Ishikawa (cell line): ENCODE measurements at regions not wholly inside any gene's neighbourhood (a gene's known extent, or its start where the extent isn't known, plus 50 kb on each side); places are given as distances from the start of the nearest gene placed in this dataset.

ENCODE experiments used
- CEBPB ChIP-seq: IDR thresholded peaks from 2 replicates; pipeline ENCODE4 v1.6.1; 2012
- CREB1 ChIP-seq: IDR thresholded peaks from 2 replicates; pipeline ENCODE4 v1.6.1; 2012; ENCODE audit warnings: low read depth
- EGR1 ChIP-seq: IDR thresholded peaks from 2 replicates; pipeline ENCODE4 v1.6.1; 2012
- EP300 ChIP-seq: IDR thresholded peaks from 2 replicates; pipeline ENCODE4 v1.6.1; 2012; ENCODE audit warnings: borderline replicate concordance
- FOXM1 ChIP-seq: IDR thresholded peaks from 2 replicates; pipeline ENCODE4 v1.6.1; 2012; ENCODE audit warnings: low read depth, borderline replicate concordance
- MAX ChIP-seq: IDR thresholded peaks from 2 replicates; pipeline ENCODE4 v1.6.1; 2012
- NFIC ChIP-seq: IDR thresholded peaks from 2 replicates; pipeline ENCODE4 v1.6.1; 2012
- RAD21 ChIP-seq: IDR thresholded peaks from 2 replicates; pipeline ENCODE4 v1.6.1; 2012; ENCODE audit warnings: low read depth
- TAF1 ChIP-seq: IDR thresholded peaks from 2 replicates; pipeline ENCODE4 v1.6.1; 2012; ENCODE audit warnings: low read depth, mild to moderate bottlenecking
- TCF12 ChIP-seq: IDR thresholded peaks from 2 replicates; pipeline ENCODE4 v1.6.1; 2012; ENCODE audit warnings: low read depth
- TEAD4 ChIP-seq: IDR thresholded peaks from 2 replicates; pipeline ENCODE4 v1.6.1; 2012
- YY1 ChIP-seq: IDR thresholded peaks from 2 replicates; pipeline ENCODE4 v1.6.1; 2012; ENCODE audit warnings: low read depth
- ZBTB7A ChIP-seq: IDR thresholded peaks from 2 replicates; pipeline ENCODE4 v1.6.1; 2012; ENCODE audit warnings: low read depth
- TF ChIP-seq, protein P1 (sequence below): IDR thresholded peaks from 2 replicates; pipeline ENCODE4 v1.6.1; 2012; ENCODE audit warnings: low read depth, mild to moderate bottlenecking
- TF ChIP-seq, protein P2 (sequence below): IDR thresholded peaks from 2 replicates; pipeline ENCODE4 v1.6.1; 2012

GRCh38 chr13:109427148-109427547 is 359.2 kb downstream of the IRS2 start:
- TF ChIP-seq FOXM1 = no peak

DNA sequence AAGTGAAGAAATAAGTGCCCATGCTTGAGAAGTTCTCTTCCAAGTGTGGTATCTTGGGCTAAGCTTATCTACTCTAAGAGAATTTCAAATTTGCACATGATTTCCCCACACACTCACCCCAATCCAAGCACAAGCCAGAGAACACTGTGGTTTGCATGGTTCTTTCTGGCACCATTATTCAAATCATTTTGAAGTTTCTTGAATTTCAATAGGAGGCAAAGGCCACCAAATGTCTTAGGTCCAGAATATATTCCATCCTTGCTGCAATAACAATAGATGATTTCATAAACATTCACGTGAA is 359.7 kb downstream of the IRS2 start:
- TF ChIP-seq ZBTB7A = no peak
- TF ChIP-seq MAX = no peak
- no peak for TF ChIP-seq TEAD4

DNA sequence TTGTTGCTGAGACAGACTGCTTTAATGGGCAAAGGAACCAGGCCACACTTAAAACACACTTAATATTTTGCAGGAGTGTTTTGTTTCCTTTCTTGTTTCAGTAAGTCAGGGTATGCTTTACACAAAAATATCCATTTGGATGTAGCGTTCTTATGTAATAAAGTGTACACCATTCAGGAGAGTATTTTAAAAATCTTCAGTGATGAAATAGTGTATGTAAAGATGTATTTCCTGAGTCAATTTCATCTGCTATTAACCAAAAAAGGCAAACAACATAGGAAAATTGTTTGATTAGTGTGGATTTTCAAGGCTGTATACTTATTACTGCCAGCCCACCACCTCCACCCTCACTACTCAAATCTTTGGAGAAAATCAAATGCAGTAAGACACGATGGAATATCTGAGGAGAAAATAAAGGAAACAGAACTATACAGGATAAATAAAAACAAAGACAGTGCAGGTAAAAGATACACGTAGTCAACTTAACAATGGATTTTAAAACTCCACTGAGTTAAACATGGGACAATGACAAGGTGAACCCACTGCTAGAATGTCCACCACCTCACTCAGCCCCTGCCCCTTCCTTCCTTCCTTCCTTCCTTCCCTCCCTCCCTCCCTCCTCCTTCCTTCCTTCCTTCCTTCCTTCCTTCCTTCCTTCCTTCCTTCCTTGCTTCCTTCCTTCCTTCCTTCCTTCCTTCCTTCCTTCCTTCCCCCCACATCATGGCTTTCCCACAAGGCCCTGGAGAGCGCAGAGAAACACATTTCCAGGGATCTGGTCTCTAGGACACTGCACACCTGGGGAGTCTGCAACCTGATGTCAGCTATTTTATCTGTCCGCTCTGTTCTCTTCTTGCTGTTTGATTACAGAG is 360.3 kb downstream of the IRS2 start:
- TF ChIP-seq EGR1 = no peak
- no peak for TF ChIP-seq YY1
- no peak for TF ChIP-seq TAF1
- TF ChIP-seq NFIC = no peak
- no peak for TF ChIP-seq RAD21
- no peak for TF ChIP-seq MAX
- no peak for TF ChIP-seq CREB1
- TF ChIP-seq, protein P1, sequence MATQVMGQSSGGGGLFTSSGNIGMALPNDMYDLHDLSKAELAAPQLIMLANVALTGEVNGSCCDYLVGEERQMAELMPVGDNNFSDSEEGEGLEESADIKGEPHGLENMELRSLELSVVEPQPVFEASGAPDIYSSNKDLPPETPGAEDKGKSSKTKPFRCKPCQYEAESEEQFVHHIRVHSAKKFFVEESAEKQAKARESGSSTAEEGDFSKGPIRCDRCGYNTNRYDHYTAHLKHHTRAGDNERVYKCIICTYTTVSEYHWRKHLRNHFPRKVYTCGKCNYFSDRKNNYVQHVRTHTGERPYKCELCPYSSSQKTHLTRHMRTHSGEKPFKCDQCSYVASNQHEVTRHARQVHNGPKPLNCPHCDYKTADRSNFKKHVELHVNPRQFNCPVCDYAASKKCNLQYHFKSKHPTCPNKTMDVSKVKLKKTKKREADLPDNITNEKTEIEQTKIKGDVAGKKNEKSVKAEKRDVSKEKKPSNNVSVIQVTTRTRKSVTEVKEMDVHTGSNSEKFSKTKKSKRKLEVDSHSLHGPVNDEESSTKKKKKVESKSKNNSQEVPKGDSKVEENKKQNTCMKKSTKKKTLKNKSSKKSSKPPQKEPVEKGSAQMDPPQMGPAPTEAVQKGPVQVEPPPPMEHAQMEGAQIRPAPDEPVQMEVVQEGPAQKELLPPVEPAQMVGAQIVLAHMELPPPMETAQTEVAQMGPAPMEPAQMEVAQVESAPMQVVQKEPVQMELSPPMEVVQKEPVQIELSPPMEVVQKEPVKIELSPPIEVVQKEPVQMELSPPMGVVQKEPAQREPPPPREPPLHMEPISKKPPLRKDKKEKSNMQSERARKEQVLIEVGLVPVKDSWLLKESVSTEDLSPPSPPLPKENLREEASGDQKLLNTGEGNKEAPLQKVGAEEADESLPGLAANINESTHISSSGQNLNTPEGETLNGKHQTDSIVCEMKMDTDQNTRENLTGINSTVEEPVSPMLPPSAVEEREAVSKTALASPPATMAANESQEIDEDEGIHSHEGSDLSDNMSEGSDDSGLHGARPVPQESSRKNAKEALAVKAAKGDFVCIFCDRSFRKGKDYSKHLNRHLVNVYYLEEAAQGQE = no peak
- TF ChIP-seq CEBPB = no peak
- TF ChIP-seq, protein P2, sequence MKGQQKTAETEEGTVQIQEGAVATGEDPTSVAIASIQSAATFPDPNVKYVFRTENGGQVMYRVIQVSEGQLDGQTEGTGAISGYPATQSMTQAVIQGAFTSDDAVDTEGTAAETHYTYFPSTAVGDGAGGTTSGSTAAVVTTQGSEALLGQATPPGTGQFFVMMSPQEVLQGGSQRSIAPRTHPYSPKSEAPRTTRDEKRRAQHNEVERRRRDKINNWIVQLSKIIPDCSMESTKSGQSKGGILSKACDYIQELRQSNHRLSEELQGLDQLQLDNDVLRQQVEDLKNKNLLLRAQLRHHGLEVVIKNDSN = no peak
- no peak for TF ChIP-seq TCF12
- TF ChIP-seq EP300 = no peak
- no peak for TF ChIP-seq TEAD4
- no peak for TF ChIP-seq ZBTB7A
- no peak for TF ChIP-seq FOXM1

DNA sequence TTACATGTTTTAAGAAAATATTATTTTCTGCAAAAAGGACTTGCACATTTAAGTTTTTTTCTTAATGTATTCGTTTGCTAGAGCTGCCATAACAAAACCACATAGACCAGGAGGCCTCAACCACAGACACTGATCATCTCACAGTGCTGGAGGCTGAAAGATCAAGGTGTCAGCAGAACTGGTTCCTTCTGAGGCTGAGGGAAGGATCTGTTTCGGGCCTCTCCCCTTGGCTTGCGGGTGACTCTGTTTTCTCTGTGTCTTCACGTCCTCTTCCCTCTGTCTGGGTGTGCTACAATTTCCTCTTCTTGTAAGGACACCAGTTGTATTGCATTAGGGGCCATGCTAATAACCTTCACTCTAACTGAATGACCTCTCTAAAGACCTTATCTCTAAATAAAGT is 364.2 kb downstream of the IRS2 start:
- TF ChIP-seq EP300 (no peak), FOXM1 (no peak), EGR1 (no peak), NFIC (no peak), TCF12 (no peak), YY1 (no peak), RAD21 (no peak), CREB1 (no peak)
- TF ChIP-seq, protein P2 = no peak

- TF ChIP-seq TCF12 (no peak), TEAD4 (no peak), MAX (no peak), FOXM1 (no peak), RAD21 (no peak), CREB1 (no peak), YY1 (no peak), EGR1 (no peak), EP300 (no peak), NFIC (no peak), TAF1 (no peak), CEBPB (no peak), ZBTB7A (no peak)
- TF ChIP-seq, protein P1 = no peak
- TF ChIP-seq, protein P2 = no peak
Observed at GRCh38 chr13:109419896-109420295, 366.5 kb downstream of the IRS2 start.

- no peak for TF ChIP-seq CEBPB
- no peak for TF ChIP-seq CREB1
- no peak for TF ChIP-seq EGR1
- no peak for TF ChIP-seq TAF1
- no peak for TF ChIP-seq MAX
- TF ChIP-seq NFIC = no peak
- no peak for TF ChIP-seq FOXM1
- TF ChIP-seq RAD21 = no peak
- TF ChIP-seq, protein P2 = no peak
Observed at GRCh38 chr13:109418111-109418510, 368.3 kb downstream of the IRS2 start.
